ENCODE measurements at regions not wholly inside any gene's neighbourhood (a gene's known extent, or its start where the extent isn't known, plus 50 kb on each side); places are given as distances from the start of the nearest gene placed in this dataset.
A peak's percentile ranks its signal among the peaks of the same experiment; 100 is the strongest.

GRCh38 chrX:39654952-39655351, 442.8 kb downstream of the BCOR start:
- no peak for DNase-seq

DNA sequence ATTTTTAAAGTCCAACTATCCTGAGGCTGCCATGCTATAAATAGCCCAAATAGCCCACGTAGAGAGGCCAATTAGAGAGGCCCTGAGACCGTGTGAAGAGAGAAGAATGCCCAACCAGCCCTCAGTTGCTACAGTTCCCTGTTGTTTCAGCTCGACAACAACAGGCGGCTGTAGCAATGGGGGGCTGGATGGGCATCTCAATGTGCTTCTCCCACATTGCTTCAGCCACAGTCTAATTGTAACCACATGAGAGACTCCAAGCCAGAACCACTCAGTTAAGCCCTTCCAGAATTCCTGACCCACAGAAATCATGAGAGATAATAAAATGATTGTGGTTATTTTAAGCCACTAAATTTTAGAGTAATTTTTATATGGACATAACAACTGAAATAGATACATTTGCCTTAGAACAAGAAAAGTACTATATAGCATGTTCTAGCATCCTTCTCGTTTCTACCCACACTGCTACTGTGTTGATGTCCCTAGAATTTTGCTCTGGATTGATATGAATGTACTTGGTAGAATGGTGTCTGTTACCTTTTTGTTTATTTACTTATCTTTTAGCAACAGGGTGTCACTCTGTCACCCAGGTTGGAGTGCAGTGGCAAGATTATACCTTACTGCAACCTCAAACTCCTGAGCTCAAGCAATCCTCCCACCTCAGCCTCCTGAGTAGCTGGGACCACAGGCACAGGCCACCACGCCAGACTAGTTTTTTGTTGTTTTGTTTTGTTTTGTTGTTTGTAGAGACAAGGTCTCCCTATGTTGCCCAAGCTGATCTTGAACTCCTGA, 436.4 kb downstream of the BCOR start:
- no peak for DNase-seq

- no peak for DNase-seq
These were observed 431.8 kb downstream of the BCOR start for GRCh38 chrX:39665830-39666518.

DNA sequence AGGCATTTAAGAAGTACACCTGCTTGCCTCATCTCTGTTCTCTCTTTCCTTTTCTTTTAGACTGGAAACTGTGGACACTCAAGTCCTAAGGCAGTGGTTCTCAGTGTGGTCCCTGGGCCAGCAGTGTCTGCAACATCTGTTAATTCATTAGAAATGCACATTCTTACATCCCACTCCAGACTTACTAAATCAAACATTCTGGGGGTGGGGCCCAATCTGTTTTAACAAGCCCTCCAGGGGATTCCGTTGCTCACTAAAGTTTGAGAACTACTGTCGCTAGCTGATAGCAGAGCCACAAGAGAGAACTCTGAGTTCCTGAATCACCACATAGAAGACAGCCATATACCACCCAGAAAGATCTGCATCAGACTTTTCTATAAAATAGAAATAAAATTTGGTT, 430.6 kb downstream of the BCOR start:
- DNase-seq = no peak

GRCh38 chrX:39667736-39668482, 429.8 kb downstream of the BCOR start:
- DNase-seq = no peak

DNA sequence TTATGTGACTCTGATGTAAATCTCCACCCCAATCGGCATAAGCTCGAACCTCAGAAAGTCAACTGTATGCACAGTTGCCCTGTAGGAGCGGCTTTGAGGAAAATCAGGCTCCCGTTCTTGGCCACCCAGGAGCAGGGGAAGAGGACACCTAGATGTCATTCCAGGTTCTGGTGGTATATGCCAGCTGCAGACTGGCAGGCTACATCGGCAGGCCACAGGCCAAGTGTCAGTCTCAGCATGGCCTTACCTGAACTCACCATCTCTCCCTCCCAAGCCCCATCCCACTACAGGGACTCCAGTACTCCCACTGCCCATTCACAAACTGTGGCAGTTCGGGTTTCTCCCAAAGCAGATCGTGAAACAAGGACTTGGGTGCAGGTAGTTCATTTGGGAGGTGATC, 428.1 kb downstream of the BCOR start:
- no peak for DNase-seq

GRCh38 chrX:39670281-39670680, 427.5 kb downstream of the BCOR start:
- DNase-seq = no peak

GRCh38 chrX:39672405-39672804, 425.4 kb downstream of the BCOR start:
- no peak for DNase-seq

DNA sequence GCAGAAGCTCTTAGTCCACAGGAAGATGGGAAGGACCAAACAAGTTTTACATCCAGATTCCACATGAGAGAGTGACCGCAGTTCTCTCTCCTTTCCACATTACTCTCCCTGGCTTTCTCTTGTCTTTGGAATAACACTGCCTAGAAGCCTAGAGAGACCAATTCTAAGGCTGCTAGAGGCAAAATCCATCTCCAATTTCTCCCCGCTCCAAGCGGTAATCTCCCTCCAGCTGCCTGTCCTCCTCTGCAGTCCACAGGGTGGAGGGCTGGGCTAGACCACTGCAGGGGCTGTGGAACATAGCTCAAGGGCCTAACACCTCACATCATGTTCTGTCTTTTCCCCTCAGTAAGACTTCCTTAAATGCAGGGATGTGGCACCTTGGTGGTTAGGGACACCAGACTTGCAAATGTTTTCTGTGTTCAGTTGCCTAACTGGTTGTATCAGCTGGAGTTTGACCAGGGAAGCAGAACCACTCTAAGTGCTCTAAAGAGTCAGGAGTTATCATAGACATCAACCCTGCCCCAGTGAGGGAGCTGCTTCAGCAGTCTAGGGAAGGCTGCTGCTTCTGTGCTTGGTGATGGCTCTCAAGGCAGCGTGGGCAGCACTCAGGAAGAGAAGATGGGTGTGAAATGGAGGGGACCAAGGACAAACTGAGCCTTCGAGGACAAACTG, 423.1 kb downstream of the BCOR start:
- DNase-seq = no peak

DNA sequence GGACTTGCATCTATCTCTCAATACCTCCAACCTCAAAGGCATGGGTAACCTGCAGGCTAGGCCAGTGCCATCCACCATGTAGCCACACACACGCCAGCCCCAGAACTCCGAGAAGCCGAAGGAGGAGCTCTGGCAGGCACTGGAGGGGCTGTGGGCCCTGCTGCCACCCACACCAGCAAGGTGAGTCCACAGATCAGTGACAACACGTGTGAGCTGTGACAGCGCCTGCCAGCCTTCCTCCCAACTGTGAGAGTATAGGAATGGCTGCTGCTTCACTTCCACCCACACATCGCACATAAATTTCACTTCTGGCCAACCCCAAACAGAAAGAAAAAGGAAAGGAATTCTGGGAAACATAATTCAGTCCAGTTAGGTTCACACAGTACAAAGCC, 422.6 kb downstream of the BCOR start:
- no peak for DNase-seq

DNA sequence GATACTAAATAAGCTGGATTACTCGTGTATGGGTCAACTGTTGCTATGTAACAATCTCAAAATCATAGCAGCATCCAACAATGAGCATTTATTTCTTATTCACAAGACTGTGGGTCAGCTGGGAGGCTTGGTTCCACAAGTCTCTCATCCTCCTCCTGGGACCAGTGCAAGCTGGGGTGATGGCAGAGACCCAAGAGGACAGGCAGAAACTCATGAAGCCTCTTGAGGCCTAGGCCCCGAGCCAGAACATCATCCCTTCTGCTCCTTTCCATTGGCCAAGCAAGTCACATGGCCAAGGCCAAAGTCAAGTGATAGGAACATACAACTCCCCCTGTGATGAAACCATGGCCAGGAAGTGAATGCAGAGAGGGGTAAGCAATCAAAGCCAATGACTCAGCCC, 422.1 kb downstream of the BCOR start:
- DNase-seq = no peak

GRCh38 chrX:39676434-39676833, 421.3 kb downstream of the BCOR start:
- DNase-seq = no peak

- DNase-seq = no peak
These were observed 420.2 kb downstream of the BCOR start for GRCh38 chrX:39677585-39677977.

DNA sequence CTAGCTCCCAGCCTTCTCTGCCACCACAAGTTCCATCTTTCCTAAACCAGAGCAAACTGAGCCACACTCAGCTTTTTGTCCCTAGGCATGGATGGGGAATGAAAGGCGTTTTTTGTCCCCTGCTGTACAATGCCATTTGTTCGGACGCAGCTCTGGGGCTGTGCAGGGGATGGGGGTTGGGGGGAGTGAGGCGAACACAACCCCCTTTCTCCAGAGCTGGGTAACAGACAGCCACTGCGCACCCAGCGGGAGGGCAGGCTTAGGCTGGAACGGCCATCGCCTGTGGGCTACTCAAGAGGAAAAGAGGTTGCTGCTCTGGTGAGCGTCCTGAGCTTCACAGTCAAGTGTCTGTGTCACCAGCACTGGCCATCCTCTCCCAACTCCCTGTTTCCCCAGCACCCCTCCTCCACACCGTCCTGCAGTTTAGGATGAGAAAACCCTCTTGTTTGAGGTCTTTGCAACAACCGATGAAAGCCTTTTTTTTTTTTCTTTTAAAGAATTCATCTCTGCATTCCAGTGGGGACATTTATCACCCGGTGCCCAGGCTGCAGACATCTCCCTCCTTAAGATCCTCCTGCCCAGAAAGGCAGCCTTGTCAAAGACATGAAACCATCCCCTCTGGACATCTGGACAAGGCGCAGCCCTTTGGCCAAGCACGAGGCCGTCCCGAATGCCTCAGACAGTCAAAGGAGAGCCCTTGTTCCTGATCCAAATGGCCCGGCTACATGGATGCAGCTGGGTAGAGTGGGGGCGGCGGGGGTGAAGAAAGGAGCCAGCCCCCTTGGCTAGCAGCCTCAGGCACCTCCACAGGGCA, 419.6 kb downstream of the BCOR start:
- DNase-seq = no peak

DNA sequence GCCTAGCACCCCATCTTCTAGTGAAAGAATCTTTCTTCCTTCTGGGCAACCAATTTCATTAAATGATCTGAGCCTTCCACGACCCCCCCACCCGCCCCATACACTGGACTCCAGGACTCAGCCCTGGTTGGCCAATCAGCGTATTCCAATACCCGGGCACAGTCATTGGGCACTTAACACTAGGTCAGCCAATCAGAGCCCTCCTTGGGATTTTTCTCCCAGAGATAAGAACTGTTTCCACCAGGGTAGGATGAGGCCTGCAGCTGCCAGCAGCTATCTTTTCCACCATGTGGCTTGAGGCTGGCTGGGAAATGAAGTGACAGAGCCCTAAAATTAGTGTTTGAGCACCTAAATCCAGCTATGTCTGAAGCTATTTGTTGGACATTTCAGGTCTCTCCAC, 418.8 kb downstream of the BCOR start:
- DNase-seq = no peak

DNA sequence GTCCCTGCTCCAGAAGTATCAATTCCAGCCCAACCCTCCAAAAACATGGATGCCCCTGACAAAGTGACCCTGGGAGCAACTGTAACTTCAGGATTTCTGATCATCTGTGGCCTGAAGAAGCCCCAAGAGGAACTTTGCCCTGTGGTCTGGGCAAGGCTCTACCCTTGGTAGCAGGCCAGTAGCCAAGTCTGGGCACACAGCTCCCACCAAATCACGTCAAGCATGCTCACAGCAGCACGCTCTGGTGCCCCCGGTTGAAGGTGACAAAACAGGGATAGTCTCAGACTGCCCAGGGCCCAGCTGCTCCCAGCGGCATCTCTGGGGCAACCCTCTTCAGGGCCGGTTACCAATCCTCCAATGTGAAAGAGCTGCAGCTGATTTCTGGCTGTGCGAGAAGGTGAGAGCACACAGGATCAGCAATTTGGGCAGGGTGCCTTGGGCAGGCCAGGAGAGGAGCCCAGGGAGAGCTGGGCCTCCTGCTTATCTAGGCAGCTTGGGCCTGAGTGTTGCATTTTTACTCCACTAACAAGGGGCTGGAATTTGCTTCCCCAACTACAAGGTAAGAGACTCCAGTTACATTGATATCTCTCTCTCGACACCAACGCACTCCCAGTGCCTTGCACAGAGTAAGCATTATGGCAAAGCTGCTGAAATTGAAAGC, 418.1 kb downstream of the BCOR start:
- peak; percentile 2 for DNase-seq

DNA sequence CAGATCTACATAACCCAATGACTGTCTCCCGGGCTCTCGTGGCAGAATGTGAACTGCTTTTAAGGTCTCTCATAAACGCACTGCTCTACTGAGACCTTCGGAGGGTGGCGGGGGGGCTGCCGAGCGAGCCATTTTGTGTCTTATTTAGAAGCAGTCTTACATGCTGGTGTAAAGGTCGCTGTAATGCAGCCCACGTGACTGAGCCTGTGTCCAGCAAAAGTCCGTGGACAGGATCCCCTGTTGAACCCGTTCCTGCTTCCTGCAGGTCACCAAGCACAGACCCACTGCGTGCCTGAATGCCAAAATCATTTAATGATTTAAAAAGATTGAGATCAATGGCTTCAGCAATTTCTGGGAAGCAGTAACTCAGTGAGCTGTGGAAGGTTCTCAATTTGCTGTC, 415.9 kb downstream of the BCOR start:
- DNase-seq = no peak

DNA sequence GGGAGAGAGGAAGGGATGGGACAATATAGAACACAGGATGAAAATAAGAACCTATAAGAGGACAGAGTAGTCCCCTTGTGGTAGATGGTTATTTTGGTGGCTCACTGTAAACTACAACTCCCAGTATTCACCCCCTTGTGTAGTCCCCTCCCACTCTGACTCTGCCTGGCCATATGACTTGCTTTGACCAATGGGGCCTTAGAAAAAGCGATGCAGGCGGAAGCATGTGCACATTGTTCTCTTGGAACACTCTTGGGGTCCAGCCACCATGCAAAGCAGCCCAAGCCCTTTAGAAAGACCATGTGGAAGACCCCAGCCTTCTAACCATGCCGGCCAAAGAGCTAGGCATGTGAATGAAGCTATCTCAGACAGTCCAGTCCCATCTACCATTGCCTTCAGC, 415.0 kb downstream of the BCOR start:
- DNase-seq = no peak

DNA sequence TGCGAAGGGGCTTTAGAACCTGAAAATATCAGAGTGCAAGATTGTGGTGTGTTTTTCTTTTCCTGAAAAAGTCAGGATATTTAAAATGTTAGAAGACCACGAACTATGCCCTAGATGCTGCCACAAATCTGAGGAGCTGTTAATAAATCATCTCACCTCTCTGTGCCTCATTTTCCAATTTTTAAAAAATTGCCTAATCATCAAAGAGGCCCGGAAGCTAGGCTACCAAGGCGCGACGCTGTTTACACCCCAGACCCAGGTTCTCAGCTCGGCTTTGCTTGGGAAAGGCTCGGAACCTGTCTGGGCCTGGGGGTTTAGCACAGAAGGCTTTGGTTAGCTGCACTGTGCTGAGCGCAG, 409.6 kb downstream of the BCOR start:
- DNase-seq = no peak

- peak; percentile 2 for DNase-seq
These were observed 409.0 kb downstream of the BCOR start for GRCh38 chrX:39688576-39689375.
